ENCODE measurements at regions not wholly inside any gene's neighbourhood (a gene's known extent, or its start where the extent isn't known, plus 50 kb on each side); places are given as distances from the start of the nearest gene placed in this dataset.

- TF ChIP-seq CTCF (IDR thresholded peaks at IDR 0.05) (no peak), EZH2 (IDR thresholded peaks at IDR 0.05; ENCODE audit: borderline replicate concordance, insufficient read depth, low read depth, low read length, poor library complexity, severe bottlenecking) (no peak)
These were observed 394.2 kb downstream of the FGF9 start for GRCh38 chr13:22064854-22065620.

Measured in B cell (primary cell).